HG03103 (cell line): ENCODE measurements at regions not wholly inside any gene's neighbourhood (a gene's known extent, or its start where the extent isn't known, plus 50 kb on each side); places are given as distances from the start of the nearest gene placed in this dataset.

Experiments used
- ATAC-seq: cut with Tn5 transposase; IDR thresholded peaks from one replicate; pipeline ENCODE4 v1.9.1; 2021; ENCODE audit warnings: low read depth; ENCODE audit not compliant: unreplicated experiment

DNA sequence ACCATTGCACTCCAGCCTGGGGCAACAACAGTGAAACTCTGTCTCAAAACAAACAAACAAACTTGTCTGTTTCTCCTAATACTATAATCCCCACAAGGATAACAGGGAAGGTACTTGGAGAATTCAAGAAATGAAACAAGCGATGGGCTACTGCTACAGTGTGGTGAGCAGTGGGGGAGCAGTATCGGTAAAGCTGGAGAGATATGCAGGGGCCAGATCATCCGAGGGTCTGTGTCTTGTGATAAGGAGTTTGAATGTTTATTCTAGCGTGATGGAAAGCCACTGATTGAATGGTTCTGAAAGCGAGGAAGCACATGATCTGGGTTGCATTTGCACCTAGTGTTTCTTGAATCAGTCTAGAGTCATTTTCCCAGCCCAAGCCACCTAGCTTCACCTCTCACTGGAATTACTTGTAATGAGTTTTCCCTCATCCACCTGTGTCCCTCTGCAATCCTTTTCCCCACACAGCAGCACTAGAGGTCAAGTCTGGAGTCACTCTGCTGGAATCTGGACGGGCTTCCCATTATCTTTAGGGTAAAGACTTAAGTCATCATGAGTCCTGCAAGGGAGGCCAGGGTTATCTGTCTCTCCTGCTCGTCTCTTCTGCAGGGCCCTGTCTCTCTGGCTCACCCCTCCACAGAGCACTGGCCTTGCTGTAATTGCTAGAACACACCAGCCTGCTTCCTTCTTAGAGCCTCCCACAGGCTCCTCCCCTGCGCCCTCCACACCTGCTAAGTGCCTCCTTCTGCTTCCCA, 162.3 kb downstream of the KLF5 start:
- no peak for ATAC-seq

DNA sequence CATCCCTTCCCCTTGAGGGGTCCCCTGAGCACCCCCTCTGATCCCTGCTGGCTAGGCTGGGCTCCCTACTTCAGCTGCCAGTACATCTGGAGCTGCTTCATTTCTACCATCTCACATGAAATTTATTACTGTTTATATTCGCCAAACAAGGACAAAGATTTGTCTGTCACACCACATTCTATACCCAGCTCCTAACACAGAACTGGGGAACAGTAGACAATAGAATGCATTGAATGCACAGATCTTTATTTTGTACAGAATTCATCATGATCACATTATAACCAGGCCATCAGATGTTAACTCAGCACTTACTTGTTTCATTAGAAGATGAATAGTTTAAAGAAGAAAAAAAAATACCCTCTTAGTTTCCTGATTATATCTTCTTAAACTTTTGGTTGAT, 159.4 kb downstream of the KLF5 start:
- ATAC-seq = no peak

DNA sequence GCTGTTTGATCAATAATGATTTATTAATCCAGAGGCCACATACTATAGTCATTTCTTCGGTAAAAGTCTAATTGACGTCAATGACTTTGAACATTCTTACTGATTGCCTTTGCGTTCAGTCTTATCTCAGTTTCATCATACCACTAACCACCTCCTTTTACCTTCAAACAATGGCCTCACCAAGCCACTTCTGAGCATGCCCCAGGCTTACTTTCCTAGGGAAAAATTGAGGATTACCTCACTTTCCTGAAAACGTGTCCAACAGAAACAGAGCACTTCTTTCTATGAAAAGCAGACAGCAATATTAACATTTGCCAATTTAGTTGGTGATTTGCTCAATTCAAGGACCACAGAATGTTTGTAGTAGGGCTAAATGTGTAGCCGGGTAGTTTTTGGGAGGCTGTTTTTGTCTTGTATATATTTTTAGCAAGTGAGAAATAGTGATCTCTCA, 157.6 kb downstream of the KLF5 start:
- ATAC-seq = no peak

DNA sequence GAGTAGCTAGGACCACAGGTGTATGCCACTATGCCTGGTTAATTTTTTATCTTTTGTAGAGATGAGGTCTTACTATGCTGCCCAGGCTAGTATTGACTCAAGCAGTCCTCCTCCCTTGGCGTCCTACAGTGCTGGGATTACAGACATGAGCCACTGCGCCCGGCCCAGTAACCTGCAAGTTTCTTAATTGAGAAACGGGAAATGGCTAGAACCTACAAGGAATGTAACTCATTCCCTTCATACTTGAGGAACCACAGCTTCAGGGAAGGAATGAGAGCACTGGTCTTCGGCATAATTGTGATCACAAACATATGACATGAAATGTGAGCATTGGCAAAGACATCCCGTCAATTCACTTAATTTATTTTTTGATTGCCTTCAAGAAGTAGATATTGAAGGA, 157.0 kb downstream of the KLF5 start:
- no peak for ATAC-seq

DNA sequence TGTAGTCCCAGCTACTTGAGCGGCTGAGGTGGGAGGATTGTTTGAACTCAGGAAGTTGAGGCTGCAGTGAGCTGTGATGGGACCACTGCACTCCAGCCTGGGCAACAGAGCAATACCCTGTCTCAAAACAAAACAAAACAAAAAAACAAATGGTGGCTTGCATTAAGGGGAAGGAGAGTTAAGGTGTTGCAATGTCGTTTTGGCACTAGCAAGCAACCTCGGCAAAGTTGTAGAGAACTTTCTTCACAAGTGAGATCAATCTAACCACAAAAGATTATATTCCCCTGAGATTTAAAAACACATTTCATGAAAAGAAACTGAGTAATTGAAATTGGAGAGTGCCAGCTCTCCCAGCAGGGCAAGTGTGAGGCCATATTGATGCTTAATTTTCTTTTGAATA, 153.7 kb downstream of the KLF5 start:
- ATAC-seq = no peak

DNA sequence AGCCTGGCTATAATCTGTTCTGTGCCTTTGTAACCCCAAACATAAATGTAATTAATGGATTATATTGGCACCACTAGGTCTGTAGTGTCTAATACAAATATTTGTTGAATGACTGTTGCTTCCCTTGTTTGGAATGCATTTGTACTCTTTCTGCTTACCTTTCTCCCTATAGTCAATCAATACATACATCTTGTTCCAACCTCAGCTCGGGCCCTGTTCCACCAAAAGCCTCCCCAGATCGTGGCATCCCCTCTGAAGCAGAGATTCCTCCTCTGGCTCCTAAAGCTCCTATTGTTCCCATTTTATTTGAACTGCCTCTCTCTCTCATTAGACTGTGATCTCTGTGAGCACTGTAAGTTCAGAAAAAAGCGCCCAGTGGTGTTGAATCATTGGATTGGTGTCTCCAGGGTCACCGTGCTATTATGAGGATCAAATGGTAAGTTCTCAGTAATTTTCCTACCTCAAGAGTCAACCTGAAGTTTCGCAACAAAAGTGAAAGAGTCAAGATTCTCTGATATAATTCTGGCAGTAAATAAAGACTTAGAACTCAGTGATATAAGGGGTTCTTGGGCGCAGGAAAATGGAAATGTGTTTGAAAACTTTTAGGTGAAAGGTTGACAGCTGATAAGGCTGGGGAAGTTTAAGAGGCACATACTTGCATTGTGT, 151.5 kb downstream of the KLF5 start:
- ATAC-seq = no peak

DNA sequence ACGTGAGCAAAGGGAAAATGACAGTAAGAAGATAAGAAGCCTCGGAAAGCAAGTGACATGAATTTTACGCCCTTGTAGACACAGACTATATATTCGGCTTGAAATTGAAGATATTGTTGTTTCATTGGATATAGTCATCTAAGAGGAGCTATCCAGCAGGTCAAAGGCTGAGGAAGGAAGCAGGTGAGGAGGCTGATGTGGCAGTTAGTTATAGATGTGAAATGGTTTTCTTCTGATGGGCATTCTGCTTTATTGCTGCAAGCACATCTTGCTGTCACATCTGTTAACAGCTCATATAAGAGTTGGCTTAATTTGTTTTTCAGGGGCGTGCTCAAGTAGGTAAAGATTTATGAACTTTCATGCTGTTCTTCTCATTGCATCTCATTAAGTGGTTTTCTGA, 146.1 kb downstream of the KLF5 start:
- ATAC-seq = no peak

DNA sequence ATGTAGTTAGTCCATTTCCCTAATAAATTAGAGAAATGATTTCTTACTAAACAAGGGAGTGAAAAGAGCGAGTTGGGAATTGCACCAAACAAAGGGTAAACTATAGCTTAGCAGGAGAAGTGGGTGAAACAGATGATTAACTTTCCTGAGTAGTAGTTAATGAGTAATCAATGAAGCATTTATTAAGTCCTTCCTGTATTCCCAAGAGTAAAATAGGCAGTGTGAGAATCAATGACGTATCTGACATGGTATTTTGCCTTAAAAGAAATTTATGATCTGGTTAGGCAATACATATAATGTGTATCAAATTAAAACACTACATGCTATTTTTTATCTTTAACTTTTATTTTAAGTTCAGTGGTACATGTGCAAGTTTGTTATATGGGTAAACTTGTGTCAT, 142.8 kb downstream of the KLF5 start:
- no peak for ATAC-seq

DNA sequence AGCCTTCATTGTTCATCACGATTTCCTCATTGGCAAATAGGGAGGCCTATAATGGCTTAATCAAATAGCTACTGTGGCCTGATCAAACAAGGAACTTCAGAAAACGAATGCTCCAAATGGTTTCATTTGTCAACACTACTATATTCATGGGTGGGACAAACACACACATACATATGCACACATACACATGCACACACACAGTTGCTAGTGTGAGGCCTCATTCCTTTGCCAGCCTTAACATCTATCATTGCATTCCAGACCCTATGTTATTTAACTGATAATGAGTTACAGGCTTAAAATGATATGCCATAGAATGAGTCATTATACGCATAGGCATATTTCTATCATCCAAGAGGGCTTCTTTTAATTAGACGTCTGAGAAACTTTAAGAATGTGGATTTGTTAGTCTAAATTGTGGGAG, 140.2 kb downstream of the KLF5 start:
- no peak for ATAC-seq

DNA sequence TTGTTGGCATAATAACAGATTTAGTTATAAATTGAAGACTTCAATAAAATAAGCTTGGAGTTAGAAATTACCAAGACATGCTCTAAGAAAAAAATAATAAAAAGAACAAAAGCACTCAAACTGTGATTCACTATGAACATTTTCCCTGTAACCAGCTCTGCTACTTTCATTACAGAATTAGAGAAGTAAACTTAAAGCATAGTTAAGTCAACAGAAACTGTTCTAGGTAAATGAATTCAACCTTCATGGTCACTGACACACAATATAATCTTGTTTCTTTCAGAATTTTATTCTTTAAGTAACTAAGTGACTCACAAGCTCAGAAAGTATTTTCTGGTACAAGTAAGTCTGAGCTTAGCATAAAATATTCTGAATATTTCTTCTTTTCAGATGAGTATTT, 136.3 kb downstream of the KLF5 start:
- ATAC-seq = no peak

DNA sequence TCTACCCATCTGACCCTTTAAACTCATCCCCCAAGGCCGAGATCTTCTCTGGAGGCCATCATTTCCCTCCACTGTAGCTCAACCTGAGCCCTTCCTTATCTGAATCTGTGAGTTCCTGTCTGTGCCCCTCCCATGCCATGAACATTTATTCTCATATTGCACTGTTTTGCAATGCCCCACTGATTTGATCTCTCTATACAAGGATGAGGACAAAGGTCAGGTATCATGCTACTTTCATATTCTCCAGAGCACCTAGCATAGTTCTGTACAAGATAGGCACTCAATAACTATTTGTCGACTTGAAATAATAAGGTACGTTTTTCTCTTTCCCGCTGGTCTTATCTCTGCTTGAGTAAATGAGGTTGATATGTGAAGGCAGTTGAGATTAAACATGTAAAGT, 135.5 kb downstream of the KLF5 start:
- ATAC-seq = no peak

DNA sequence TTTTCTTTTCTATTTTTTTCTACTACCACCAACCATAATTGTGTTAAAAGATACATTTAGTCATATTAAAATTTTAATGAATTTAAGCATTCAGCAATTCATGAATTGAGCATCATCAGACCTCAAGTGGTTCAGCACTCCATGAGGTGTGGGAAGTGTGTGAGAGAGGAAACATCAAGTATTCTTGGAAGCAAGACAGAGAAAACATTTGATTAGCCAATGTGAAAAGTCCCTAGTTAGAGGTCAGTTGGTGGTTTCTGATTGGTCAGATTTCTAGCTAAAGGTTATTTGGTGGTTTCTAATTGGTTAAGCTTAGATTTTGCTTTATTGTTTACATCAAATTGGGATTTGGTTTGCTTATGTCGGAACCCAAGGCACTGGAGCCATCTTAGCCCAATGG, 134.7 kb downstream of the KLF5 start:
- no peak for ATAC-seq

DNA sequence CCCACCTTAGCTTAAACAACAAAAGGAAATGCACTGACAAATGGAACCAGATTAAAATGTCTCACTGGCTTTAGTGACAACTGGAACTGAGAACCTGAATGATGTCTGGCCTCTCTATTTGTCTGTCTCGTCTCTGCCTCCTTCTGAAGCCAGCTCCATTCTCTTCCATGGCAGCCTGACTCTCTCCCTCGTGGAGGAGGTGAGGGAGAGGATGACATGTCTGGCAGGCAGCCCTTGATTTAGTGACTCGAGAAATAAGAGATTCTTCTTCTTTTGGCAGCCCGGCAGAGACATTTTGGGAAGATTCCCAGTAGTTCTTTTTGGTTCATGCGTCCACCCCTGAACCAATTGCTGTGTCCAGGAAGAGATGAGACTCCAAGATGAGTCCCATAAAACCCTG, 131.7 kb downstream of the KLF5 start:
- ATAC-seq = no peak

DNA sequence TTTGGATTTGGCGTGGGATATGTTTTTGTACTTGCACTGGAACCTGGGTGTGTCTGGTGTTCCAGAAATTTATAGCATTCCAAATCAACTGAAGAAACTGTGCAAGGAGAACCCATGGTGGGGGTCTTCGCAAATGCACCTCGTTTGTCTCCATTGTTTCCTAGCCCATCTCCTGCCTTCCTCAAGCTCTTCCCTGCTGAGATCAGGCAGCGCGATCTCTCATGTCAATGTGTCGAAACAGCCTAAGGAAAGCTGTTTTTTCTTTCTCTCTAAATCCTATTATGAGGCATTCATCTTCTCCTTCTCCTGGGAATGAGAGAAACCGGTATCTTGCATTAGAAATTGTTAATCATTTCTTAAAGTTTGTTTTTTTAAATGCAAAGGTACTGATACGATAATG, 131.0 kb downstream of the KLF5 start:
- no peak for ATAC-seq

DNA sequence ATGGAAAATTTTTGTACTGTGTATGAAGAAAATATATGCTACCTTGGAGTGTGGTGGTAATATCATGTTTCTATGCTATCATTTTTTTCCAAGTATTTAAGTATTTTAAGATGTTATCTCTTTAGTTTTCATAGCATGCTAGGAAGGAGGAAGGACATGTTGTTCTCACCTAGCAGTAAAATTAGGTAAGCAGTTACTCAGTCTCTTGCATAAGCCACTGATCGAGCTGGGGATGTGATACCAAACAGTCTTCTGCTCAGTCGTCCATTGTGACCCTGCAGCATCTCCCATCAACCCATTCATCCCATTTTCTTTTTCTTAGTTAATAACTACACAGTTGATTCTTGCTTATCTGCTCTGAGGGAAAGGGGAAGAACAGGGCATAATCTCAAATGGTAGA, 130.6 kb downstream of the KLF5 start:
- no peak for ATAC-seq

DNA sequence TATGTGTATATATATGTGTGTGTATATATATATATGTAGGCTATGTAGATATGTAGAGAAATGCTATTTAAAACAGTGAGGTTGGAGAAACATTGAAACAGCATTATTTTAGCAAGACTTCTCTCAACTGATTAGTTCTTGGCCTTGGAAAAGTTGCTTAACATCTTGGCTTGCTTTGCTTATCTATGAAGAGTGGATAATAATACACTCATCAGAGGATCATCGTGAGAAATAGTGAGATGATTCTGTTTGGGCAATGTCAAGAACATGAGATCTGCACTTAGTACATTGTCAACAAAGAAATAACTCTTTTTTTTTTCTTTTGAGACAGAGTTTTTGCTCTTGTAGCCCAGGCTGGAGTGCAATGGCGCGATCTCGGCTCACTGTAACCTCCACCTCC, 128.3 kb downstream of the KLF5 start:
- no peak for ATAC-seq

DNA sequence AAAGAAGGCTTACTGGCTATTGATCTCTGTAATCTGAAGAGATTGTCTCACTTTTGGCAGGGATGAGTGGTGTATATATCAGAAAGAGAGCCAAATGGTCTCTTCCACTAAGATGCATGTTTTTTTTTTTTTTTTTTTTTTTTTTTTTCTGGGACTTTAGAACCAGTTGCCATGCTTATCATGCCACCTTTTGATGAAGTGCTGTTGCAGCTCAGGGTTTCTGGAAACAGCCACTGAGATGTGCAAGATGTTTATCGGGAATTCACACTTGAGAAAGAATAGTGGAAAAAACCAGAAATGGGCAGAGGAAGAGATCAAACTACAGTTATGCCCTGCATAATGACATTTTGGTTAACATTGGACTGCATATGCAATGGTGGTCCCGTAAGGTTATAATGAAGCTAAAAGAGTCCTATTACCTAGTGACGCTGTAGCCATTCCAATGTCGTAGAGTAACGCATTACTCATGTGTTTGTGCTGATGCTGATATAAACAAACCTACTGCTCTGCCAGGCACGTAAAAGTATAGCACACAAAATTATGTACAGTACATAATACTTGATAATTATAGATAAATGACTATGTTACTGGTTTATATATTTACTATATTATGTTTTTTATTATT, 121.0 kb downstream of the KLF5 start:
- no peak for ATAC-seq

DNA sequence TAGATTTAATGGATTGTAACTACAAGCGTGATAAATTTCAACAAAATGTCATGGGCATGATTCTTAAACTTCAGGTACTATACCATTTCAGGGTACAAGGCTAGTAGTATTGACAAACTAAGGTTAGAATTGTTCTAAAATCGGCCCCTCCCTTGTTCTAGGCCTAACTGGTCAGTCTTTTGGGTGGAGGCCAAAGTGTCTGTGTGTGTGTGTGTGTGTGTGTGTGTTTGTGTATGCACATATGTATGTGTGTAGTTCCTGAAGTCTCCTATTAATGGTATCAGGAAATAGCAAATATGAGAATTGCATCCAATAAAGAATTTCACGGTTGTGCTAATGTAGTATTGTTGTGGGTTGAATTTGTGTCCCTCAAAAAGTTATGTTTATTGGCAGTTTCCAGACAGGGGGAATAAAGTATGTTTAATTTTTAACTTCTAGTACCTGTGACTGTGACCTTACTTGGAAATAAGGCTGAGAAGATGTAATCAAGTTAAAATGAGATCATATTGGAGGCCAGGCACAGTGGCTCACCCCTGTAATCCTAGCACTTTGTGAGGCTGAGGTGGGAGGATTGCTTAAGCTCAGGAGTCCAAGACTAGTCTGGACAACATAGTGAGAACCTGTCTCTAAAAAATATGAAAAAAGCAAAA, 119.2 kb downstream of the KLF5 start:
- no peak for ATAC-seq

DNA sequence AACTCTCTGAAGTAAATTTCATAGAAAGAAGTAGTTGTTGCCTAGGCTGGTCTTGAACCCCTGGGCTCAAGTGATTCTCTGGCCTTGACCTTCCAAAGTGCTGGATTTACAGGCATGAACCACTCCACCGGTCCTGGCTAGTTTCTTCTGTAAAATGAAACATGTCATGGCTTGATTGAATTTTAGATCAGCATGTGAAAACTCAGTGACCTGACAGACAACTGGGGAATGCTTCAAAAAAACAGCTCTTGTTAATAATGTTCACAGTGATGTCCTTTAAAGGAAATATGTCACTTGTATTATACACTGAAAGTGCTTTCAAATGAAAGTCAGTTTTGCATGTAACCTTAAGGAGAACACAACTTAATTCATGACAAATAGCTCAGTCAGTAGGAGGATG, 118.2 kb downstream of the KLF5 start:
- no peak for ATAC-seq

DNA sequence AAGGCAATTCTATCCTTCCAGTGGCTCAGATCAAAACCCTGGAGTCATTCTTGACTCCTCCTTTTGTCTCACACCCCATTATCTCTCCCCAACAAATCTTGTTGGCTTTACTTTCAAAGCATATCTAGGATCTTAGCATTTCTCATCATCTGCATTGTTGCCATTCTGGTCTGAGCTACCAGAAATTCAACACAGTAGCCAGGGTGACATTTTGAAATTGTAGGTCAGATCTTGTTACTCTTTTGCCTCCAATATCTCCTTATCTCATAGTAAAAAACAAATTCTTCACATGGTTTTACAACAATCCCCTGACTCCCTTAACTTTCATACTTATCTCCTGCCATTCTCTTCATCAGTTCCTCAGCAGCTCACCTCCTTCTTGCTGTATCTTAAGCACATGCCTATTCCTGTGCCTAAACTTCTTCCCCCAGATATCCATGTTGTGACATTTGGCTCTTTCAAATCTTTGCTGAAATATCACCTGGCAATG, 115.8 kb downstream of the KLF5 start:
- ATAC-seq = no peak

DNA sequence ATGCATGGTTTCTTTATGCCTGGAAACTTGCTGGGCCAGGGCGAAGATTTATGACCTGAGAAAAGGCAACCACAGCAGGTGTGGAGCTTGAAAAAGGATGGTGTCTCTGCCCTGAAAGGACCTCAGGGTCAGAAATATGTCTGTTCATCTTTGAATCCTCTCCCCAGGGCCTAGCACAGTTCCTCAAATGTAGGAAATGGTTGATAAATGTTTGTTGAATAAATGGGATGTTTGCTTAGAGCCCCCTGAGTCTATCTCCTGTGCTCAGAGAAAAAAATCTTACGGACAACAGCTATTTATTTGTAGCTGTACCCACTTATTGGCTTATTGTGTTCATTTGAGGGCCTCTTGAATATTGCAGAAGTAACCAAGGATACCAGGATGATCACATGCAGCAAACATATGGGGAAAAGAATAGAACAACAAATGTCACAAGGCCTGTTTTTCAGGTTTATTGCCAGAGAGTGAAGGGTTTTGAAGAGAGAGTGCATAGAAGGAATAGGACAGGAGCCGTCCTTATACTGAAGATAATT, 114.5 kb downstream of the KLF5 start:
- ATAC-seq = no peak
